GM12878 (cell line): ENCODE measurements at regions not wholly inside any gene's neighbourhood (a gene's known extent, or its start where the extent isn't known, plus 50 kb on each side); places are given as distances from the start of the nearest gene placed in this dataset.

Source experiments
- ATAC-seq: fragments of 200-7000 bp; cut with Tn5 transposase; 3 replicates; pipeline ENCODE4 v1.9.1; 2020; ENCODE audit warnings: mild to moderate bottlenecking, moderate library complexity
- BruUV-seq: library from RNA; stranded (reverse); fragments of 400-500 nt; replicated peaks from 2 replicates; lab custom pipeline; 2021; lab: Mats Ljungman, UMichigan
- CTCF ChIA-PET: fragments of 300-600 bp; sonication (Branson Sonifier 250); formaldehyde crosslinking; extraction: SDS; loops from one replicate; lab custom pipeline; 2021; ENCODE audit warnings: inconsistent platforms; lab: Yijun Ruan, JAX
- POLR2A ChIA-PET: fragments of 350-600 bp; formaldehyde crosslinking; extraction: SDS; loops from one replicate; lab custom pipeline; 2021; ENCODE audit warnings: inconsistent platforms; lab: Charles Lee
- RAD21 ChIA-PET: fragments of 300-600 bp; sonication (Branson Sonifier 250); formaldehyde crosslinking; loops from one replicate; lab custom pipeline; 2023; ENCODE audit warnings: antibody characterized with exemption; ENCODE audit not compliant: unreplicated experiment; lab: Charles Lee
- SMC1A ChIA-PET: fragments of 300-600 bp; sonication (Branson Sonifier 250); formaldehyde crosslinking; loops from one replicate; lab custom pipeline; 2023; ENCODE audit not compliant: unreplicated experiment, uncharacterized antibody; lab: Charles Lee
- DNase-seq: peaks from one replicate; pipeline ENCODE4 v3.0.0-alpha.2; 2011; ENCODE audit warnings: low read depth, low spot score
- FAIRE-seq: peaks from 3 replicates; lab custom pipeline; 2011; peaks lifted over from hg19 to GRCh38; lab: Jason Lieb, UNC
- H2AFZ ChIP-seq: 2 replicates; pipeline ENCODE4 v1.6.0; 2011; ENCODE audit warnings: low read depth, low read length, control low read depth; ENCODE audit not compliant: control insufficient read depth
- H3K27ac ChIP-seq: 2 replicates; pipeline ENCODE4 v1.5.1; 2011; ENCODE audit warnings: control low read depth; ENCODE audit not compliant: control insufficient read depth, insufficient read depth
- H3K27me3 ChIP-seq, 2 experiments: replicated peaks in 1 of 2; 2 replicates each; pipeline versions ENCODE4 v1.6.0 to v1.6.1; 2011; ENCODE audit warnings: low read length in 1 of 2; ENCODE audit not compliant: control insufficient read depth in 2 of 2, insufficient read depth in 2 of 2
- H3K36me3 ChIP-seq, 2 experiments: 2 replicates each; pipeline ENCODE4 v1.5.1; 2011; ENCODE audit warnings: low read length in 1 of 2; ENCODE audit not compliant: control insufficient read depth in 2 of 2, insufficient read depth in 2 of 2
- H3K4me1 ChIP-seq: 2 replicates; pipeline ENCODE4 v1.6.1; 2011; ENCODE audit warnings: mild to moderate bottlenecking, low read length, moderate library complexity, mixed read lengths; ENCODE audit not compliant: control insufficient read depth, insufficient read depth
- H3K4me2 ChIP-seq: 2 replicates; pipeline ENCODE4 v1.6.0; 2011; ENCODE audit warnings: control low read depth; ENCODE audit not compliant: control insufficient read depth, insufficient read depth
- H3K4me3 ChIP-seq: fragments of 200-600 bp; sonication (generic); 2 replicates; pipeline ENCODE4 v1.5.1; 2016
- H3K79me2 ChIP-seq: 2 replicates; pipeline ENCODE4 v1.6.0; 2011; ENCODE audit warnings: low read length; ENCODE audit not compliant: control insufficient read depth, insufficient read depth
- H3K9ac ChIP-seq: 2 replicates; pipeline ENCODE4 v1.8.0; 2011; ENCODE audit warnings: low read length, control low read depth, mixed read lengths; ENCODE audit not compliant: control insufficient read depth, insufficient read depth
- H3K9me3 ChIP-seq: replicated peaks from 3 replicates; pipeline ENCODE4 v1.5.1; 2011; ENCODE audit warnings: mild to moderate bottlenecking, low read length; ENCODE audit not compliant: control insufficient read depth, insufficient read depth
- H4K20me1 ChIP-seq: 2 replicates; pipeline ENCODE4 v1.6.0; 2011; ENCODE audit not compliant: control insufficient read depth, insufficient read depth
- ASH2L ChIP-seq: fragments of 300-600, 200-600 bp; sonication (generic); IDR thresholded peaks from 2 replicates; pipeline ENCODE4 v1.6.1; 2017; ENCODE audit warnings: low read depth, mild to moderate bottlenecking, borderline replicate concordance
- CTCF ChIP-seq, 3 experiments: IDR thresholded peaks in 2 of 3; conservative IDR thresholded peaks in 1 of 3; 2 replicates each; pipeline ENCODE4 v1.5.1; 2011; ENCODE audit warnings: low read depth in 3 of 3, low read length in 3 of 3, mild to moderate bottlenecking in 3 of 3, control low read depth in 2 of 3, moderate library complexity in 2 of 3, inconsistent platforms in 1 of 3, mixed read lengths in 1 of 3; ENCODE audit not compliant: control insufficient read depth in 2 of 3, insufficient read depth in 1 of 3; ENCODE audit errors: extremely low read depth in 1 of 3
- EP300 ChIP-seq, 2 experiments: fragments of 150-350 bp in 1 of 2; IDR thresholded peaks; 2 replicates each; pipeline ENCODE4 v1.6.1; 2011 to 2012; ENCODE audit warnings: low read depth in 2 of 2, low read length in 2 of 2, borderline replicate concordance in 1 of 2, improper control_type of control experiment in 1 of 2, inconsistent platforms in 1 of 2; ENCODE audit not compliant: control insufficient read depth in 1 of 2
- IKZF2 ChIP-seq, 2 experiments: fragments of 450-650 bp; IDR thresholded peaks; 2 replicates each; pipeline ENCODE4 v1.6.1; 2017; ENCODE audit warnings: mild to moderate bottlenecking in 2 of 2, moderate library complexity in 2 of 2
- KAT2A ChIP-seq: conservative IDR thresholded peaks from 2 replicates; pipeline ENCODE4 v1.6.1; 2011; ENCODE audit warnings: low read depth, low read length; ENCODE audit not compliant: control insufficient read depth
- MTA3 ChIP-seq: IDR thresholded peaks from 2 replicates; pipeline ENCODE4 v1.6.1; 2012; ENCODE audit warnings: low read length, inconsistent platforms, borderline replicate concordance
- NBN ChIP-seq: fragments of 450-650 bp; IDR thresholded peaks from 2 replicates; pipeline ENCODE4 v1.6.1; 2016
- NFYB ChIP-seq: IDR thresholded peaks from 2 replicates; pipeline ENCODE4 v1.6.1; 2011; ENCODE audit warnings: low read depth, mild to moderate bottlenecking, low read length, improper control_type of control experiment, moderate library complexity; ENCODE audit not compliant: insufficient read depth
- NR2F1 ChIP-seq: fragments of 450-650 bp; conservative IDR thresholded peaks from 2 replicates; pipeline ENCODE4 v1.6.1; 2017; ENCODE audit warnings: mild to moderate bottlenecking
- PRDM15 ChIP-seq: fragments of 450-650 bp; formaldehyde crosslinking; IDR thresholded peaks from 2 replicates; pipeline ENCODE4 v1.4.0; 2020; ENCODE audit warnings: mild to moderate bottlenecking, moderate library complexity
- RB1 ChIP-seq: fragments of 450-650 bp; formaldehyde crosslinking; IDR thresholded peaks from 2 replicates; pipeline ENCODE4 v1.6.1; 2017; ENCODE audit warnings: mild to moderate bottlenecking, borderline replicate concordance
- RFX5 ChIP-seq: IDR thresholded peaks from 2 replicates; pipeline ENCODE4 v1.6.1; 2011; ENCODE audit warnings: low read depth, low read length, improper control_type of control experiment
- SREBF1 ChIP-seq: IDR thresholded peaks from 2 replicates; pipeline ENCODE4 v1.6.1; 2012; ENCODE audit warnings: mild to moderate bottlenecking, low read length
- TAF1 ChIP-seq: IDR thresholded peaks from 2 replicates; pipeline ENCODE4 v1.6.1; 2011; ENCODE audit warnings: mild to moderate bottlenecking, low read depth, low read length, borderline replicate concordance
- WGBS: methylation state at CpG from one replicate; pipeline ENCODE4 v1.1.6; 2016; ENCODE audit warnings: low lambda C conversion rate; ENCODE audit not compliant: insufficient replicate concordance, insufficient coverage; ENCODE audit errors: missing lambda C conversion rate; 5-methylcytosine and 5-hydroxymethylcytosine counted together
- in situ Hi-C: fragments of 300-500 bp; cut with MboI; formaldehyde crosslinking; loops from 9 replicates; pipeline ENCODE4 v1.14.3; 2018; ENCODE audit warnings: mixed read lengths
- intact Hi-C: fragments of 100-400 bp; cut with micrococcal nuclease; formaldehyde crosslinking; loops from one replicate; pipeline ENCODE4 v1.14.2; 2022; ENCODE audit not compliant: unreplicated experiment
- TF ChIP-seq, protein P1 (sequence below): IDR thresholded peaks from 2 replicates; pipeline ENCODE4 v1.6.1; 2011; ENCODE audit warnings: borderline replicate concordance, low read depth, mild to moderate bottlenecking, moderate library complexity, low read length; ENCODE audit not compliant: insufficient read depth, poor library complexity, severe bottlenecking
- TF ChIP-seq, protein P2 (sequence below): fragments of 450-650 bp; IDR thresholded peaks from 2 replicates; pipeline ENCODE4 v1.6.1; 2014; ENCODE audit warnings: mild to moderate bottlenecking

DNA sequence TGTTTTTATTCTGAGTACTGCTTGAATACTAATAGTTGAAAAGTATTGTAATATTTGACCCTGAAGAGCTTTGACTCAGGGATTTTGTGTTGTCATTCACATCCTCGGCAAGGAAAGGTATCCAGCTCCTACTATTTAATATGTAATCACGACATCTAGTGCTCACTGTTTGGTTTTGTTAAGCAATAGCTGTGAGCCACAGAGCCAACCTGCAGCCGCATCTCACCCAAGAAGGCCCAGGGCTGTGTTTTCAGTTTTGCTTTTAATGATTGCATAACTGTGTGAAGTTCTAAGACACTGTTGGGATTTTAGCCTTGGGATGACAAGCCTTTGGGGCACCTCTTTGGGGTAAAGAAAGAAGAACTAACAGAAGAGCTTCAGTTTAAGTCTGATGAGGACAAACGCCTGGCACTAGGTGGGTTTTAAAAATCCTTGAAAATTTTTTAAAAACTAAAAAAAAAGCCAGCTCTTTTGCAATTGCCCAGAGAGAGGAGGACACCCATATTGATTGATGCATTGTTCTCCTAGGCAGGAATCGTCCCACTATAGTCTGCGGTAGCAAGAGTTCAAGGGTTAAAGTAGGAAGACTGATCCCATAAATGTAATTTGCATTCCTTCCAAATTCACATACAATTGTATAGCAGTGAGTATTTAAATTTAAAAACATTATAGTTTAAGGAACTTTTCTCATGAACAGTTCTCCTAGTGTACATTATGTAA is 157.8 kb downstream of the RELL1 start:
- TF ChIP-seq, protein P1, sequence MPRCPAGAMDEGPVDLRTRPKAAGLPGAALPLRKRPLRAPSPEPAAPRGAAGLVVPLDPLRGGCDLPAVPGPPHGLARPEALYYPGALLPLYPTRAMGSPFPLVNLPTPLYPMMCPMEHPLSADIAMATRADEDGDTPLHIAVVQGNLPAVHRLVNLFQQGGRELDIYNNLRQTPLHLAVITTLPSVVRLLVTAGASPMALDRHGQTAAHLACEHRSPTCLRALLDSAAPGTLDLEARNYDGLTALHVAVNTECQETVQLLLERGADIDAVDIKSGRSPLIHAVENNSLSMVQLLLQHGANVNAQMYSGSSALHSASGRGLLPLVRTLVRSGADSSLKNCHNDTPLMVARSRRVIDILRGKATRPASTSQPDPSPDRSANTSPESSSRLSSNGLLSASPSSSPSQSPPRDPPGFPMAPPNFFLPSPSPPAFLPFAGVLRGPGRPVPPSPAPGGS, result no peak
- no peak for TF ChIP-seq SREBF1
- TF ChIP-seq TAF1, result no peak
- TF ChIP-seq ASH2L, result no peak
- TF ChIP-seq RB1, result no peak
- TF ChIP-seq EP300 (IDR thresholded peaks at IDR 0.05; ENCODE audit: borderline replicate concordance in 1 of 2, control insufficient read depth in 1 of 2, low read depth in 2 of 2, low read length in 2 of 2), result no peak
- no peak for TF ChIP-seq MTA3
- TF ChIP-seq RFX5, result no peak
- TF ChIP-seq, protein P2, sequence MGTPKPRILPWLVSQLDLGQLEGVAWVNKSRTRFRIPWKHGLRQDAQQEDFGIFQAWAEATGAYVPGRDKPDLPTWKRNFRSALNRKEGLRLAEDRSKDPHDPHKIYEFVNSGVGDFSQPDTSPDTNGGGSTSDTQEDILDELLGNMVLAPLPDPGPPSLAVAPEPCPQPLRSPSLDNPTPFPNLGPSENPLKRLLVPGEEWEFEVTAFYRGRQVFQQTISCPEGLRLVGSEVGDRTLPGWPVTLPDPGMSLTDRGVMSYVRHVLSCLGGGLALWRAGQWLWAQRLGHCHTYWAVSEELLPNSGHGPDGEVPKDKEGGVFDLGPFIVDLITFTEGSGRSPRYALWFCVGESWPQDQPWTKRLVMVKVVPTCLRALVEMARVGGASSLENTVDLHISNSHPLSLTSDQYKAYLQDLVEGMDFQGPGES, result no peak
- no peak for TF ChIP-seq KAT2A
- no peak for TF ChIP-seq PRDM15 (CRISPR knock-in tag)
- TF ChIP-seq IKZF2 (IDR thresholded peaks at IDR 0.05), result no peak
- no peak for TF ChIP-seq NFYB
- no peak for TF ChIP-seq CTCF (IDR thresholded peaks at IDR 0.05 in 2 of 3, conservative IDR thresholded peaks at IDR 0.05 in 1 of 3; ENCODE audit: control insufficient read depth in 2 of 3, extremely low read depth in 1 of 3, insufficient read depth in 1 of 3, low read depth in 3 of 3, low read length in 3 of 3)
- TF ChIP-seq NR2F1, result no peak
- TF ChIP-seq NBN, result no peak
- H3K27me3 ChIP-seq, result no peaks in the 10 kb centered on the region
- H3K9me3 ChIP-seq, result no peaks in the 10 kb centered on the region
- 54% methylated on average over 6 of the region's 6 CpGs for WGBS
- ChIA-PET RAD21 (interaction anchor here (1.4 kb wide), 1 partner anchor 76 kb away, joined by 3 read pairs; no protein-coding TSS in a partner anchor), POLR2A (no interaction called here), CTCF (interaction anchor here (1.1 to 1.3 kb wide), 2 partner anchors 39 to 75 kb away, joined by 3 to 5 read pairs; no protein-coding TSS in a partner anchor), SMC1A (no interaction called here)
- H3K79me2 ChIP-seq, result no peaks in the 10 kb centered on the region
- peak; percentile 73 for ATAC-seq
- no peaks in the 10 kb centered on the region for H3K4me1 ChIP-seq
- no peak for FAIRE-seq
- no peaks in the 10 kb centered on the region for H4K20me1 ChIP-seq
- H3K9ac ChIP-seq, result no peak overlapping the region
- no peak for DNase-seq
- no peak overlapping the region for H3K4me2 ChIP-seq
- H3K36me3 ChIP-seq, result no peaks in the 10 kb centered on the region
- no TSS peak for BruUV-seq
- no peak overlapping the region for H3K4me3 ChIP-seq
- intact Hi-C loops, result no loop called here
- no peak overlapping the region for H2AFZ ChIP-seq
- no peak overlapping the region for H3K27ac ChIP-seq
- in situ Hi-C loops, result no loop called here
